Umbilical cord (tissue), 1 donor: ENCODE measurements at regions not wholly inside any gene's neighbourhood (a gene's known extent, or its start where the extent isn't known, plus 50 kb on each side); places are given as distances from the start of the nearest gene placed in this dataset.
"Not testable (repeated sequence)": the region's sequence is repeated elsewhere in the genome, so short reads cannot be mapped to it uniquely, and the experiment has no call there.

ENCODE experiments used
- DNase-seq: peaks from one replicate; pipeline ENCODE4 v3.0.0-alpha.2; 2015; ENCODE audit warnings: low spot score

GRCh38 chr15:20289538-20290103 lies 252.0 kb downstream of the GOLGA6L6 start:
- not testable (repeated sequence) for DNase-seq

GRCh38 chr15:20288800-20289537 lies 252.6 kb downstream of the GOLGA6L6 start:
- DNase-seq: not testable (repeated sequence)

- DNase-seq: not testable (repeated sequence)
These were observed 255.0 kb downstream of the GOLGA6L6 start for GRCh38 chr15:20286559-20286958.

GRCh38 chr15:20285696-20286300 lies 255.8 kb downstream of the GOLGA6L6 start:
- DNase-seq: not testable (repeated sequence)

GRCh38 chr15:20284891-20285535 lies 256.6 kb downstream of the GOLGA6L6 start:
- DNase-seq: not testable (repeated sequence)

- DNase-seq: not testable (repeated sequence)
These were observed 257.9 kb downstream of the GOLGA6L6 start for GRCh38 chr15:20283651-20284050.

GRCh38 chr15:20282491-20282943 lies 259.1 kb downstream of the GOLGA6L6 start:
- DNase-seq: not testable (repeated sequence)

- not testable (repeated sequence) for DNase-seq
These were observed 259.9 kb downstream of the GOLGA6L6 start for GRCh38 chr15:20281567-20282275.

- no peak for DNase-seq
These were observed 260.6 kb downstream of the GOLGA6L6 start for GRCh38 chr15:20280933-20281463.

GRCh38 chr15:20280141-20280932 lies 261.3 kb downstream of the GOLGA6L6 start:
- DNase-seq: not testable (repeated sequence)

GRCh38 chr15:20279056-20279455 lies 262.5 kb downstream of the GOLGA6L6 start:
- DNase-seq: not testable (repeated sequence)

GRCh38 chr15:20278376-20278775 lies 263.2 kb downstream of the GOLGA6L6 start:
- DNase-seq: not testable (repeated sequence)

- not testable (repeated sequence) for DNase-seq
These were observed 264.1 kb downstream of the GOLGA6L6 start for GRCh38 chr15:20277451-20277850.

- DNase-seq: not testable (repeated sequence)
These were observed 265.1 kb downstream of the GOLGA6L6 start for GRCh38 chr15:20276312-20277114.

GRCh38 chr15:20275373-20275967 lies 266.1 kb downstream of the GOLGA6L6 start:
- not testable (repeated sequence) for DNase-seq

- no peak for DNase-seq
These were observed 269.0 kb downstream of the GOLGA6L6 start for GRCh38 chr15:20272422-20273184.

- no peak for DNase-seq
These were observed 270.0 kb downstream of the GOLGA6L6 start for GRCh38 chr15:20271647-20272046.

- not testable (repeated sequence) for DNase-seq
These were observed 271.6 kb downstream of the GOLGA6L6 start for GRCh38 chr15:20269956-20270355.
